AG10803 (cell line): ENCODE measurements at regions not wholly inside any gene's neighbourhood (a gene's known extent, or its start where the extent isn't known, plus 50 kb on each side); places are given as distances from the start of the nearest gene placed in this dataset.

ENCODE experiments used
- DNase-seq: peaks from one replicate; pipeline ENCODE4 v3.0.0; 2010; ENCODE audit warnings: low read depth
- H3K4me3 ChIP-seq: 2 replicates; pipeline ENCODE4 v1.5.1; 2011; ENCODE audit warnings: mild to moderate bottlenecking, low read length, control low read depth
- CTCF ChIP-seq: conservative IDR thresholded peaks from 2 replicates; pipeline ENCODE4 v1.5.1; 2011; ENCODE audit warnings: mild to moderate bottlenecking, low read length, control low read depth, inconsistent platforms

- no peak for TF ChIP-seq CTCF
- DNase-seq = peak; percentile 70
- no peak overlapping the region for H3K4me3 ChIP-seq
Observed at GRCh38 chrX:14476205-14476604, 53.1 kb upstream of the GLRA2 start.

- H3K4me3 ChIP-seq = no peak overlapping the region
- DNase-seq = no peak
- TF ChIP-seq CTCF = no peak
Observed at GRCh38 chrX:14449773-14450172, 79.6 kb upstream of the GLRA2 start.

GRCh38 chrX:14448406-14448805, 80.9 kb upstream of the GLRA2 start:
- no peak for TF ChIP-seq CTCF
- no peak for DNase-seq
- H3K4me3 ChIP-seq = no peak overlapping the region

GRCh38 chrX:14440106-14440505, 89.2 kb upstream of the GLRA2 start:
- no peak for DNase-seq
- TF ChIP-seq CTCF = no peak
- no peak overlapping the region for H3K4me3 ChIP-seq

GRCh38 chrX:14427614-14428013, 101.7 kb upstream of the GLRA2 start:
- no peak for DNase-seq
- no peak for TF ChIP-seq CTCF
- H3K4me3 ChIP-seq = no peak overlapping the region

GRCh38 chrX:14420841-14421240, 108.5 kb upstream of the GLRA2 start:
- no peak overlapping the region for H3K4me3 ChIP-seq
- DNase-seq = no peak
- no peak for TF ChIP-seq CTCF

GRCh38 chrX:14412686-14413085, 116.7 kb upstream of the GLRA2 start:
- no peak for DNase-seq
- H3K4me3 ChIP-seq = no peak overlapping the region
- no peak for TF ChIP-seq CTCF
